Fibroblast of skin of left biceps (primary cell): ENCODE measurements at regions not wholly inside any gene's neighbourhood (a gene's known extent, or its start where the extent isn't known, plus 50 kb on each side); places are given as distances from the start of the nearest gene placed in this dataset.
A peak's percentile ranks its signal among the peaks of the same experiment; 100 is the strongest.

Source experiments
- DNase-seq, 2 experiments: peaks; one replicate each; pipeline ENCODE4 v3.0.0-alpha.2; 2013; ENCODE audit warnings: low read depth in 2 of 2

GRCh38 chr11:23023319-23023718, 163.0 kb upstream of the CCDC179 start:
- DNase-seq = no peak

- no peak for DNase-seq
These were observed 180.8 kb upstream of the CCDC179 start for GRCh38 chr11:23041001-23041503.

- no peak for DNase-seq
These were observed 198.4 kb upstream of the CCDC179 start for GRCh38 chr11:23058656-23059055.

- DNase-seq = no peak
These were observed 203.0 kb upstream of the CCDC179 start for GRCh38 chr11:23063276-23063675.

- peak; percentile 54 to 66 for DNase-seq
These were observed 218.2 kb upstream of the CCDC179 start for GRCh38 chr11:23078289-23078971.

- no peak for DNase-seq
These were observed 219.1 kb upstream of the CCDC179 start for GRCh38 chr11:23079382-23079813.

GRCh38 chr11:23087407-23087806, 227.1 kb upstream of the CCDC179 start:
- no peak for DNase-seq

GRCh38 chr11:23090659-23091058, 230.4 kb upstream of the CCDC179 start:
- DNase-seq = no peak

GRCh38 chr11:23095650-23096189, 235.4 kb upstream of the CCDC179 start:
- DNase-seq = no peak

- no peak for DNase-seq
These were observed 237.6 kb upstream of the CCDC179 start for GRCh38 chr11:23097891-23098290.

- DNase-seq = no peak
These were observed 239.0 kb upstream of the CCDC179 start for GRCh38 chr11:23099256-23099655.

- DNase-seq = peak in 1 of 2 experiments; percentile 58
These were observed 240.5 kb upstream of the CCDC179 start for GRCh38 chr11:23100726-23101125.

- DNase-seq = peak in 1 of 2 experiments; percentile 40
These were observed 243.1 kb upstream of the CCDC179 start for GRCh38 chr11:23103416-23103815.

GRCh38 chr11:23111527-23111926, 251.3 kb upstream of the CCDC179 start:
- DNase-seq = no peak

- no peak for DNase-seq
These were observed 252.1 kb upstream of the CCDC179 start for GRCh38 chr11:23112390-23112789.

- DNase-seq = peak in 1 of 2 experiments; percentile 21
These were observed 253.0 kb upstream of the CCDC179 start for GRCh38 chr11:23112987-23113886.

- no peak for DNase-seq
These were observed 253.6 kb upstream of the CCDC179 start for GRCh38 chr11:23113887-23114216.

- no peak for DNase-seq
These were observed 263.5 kb upstream of the CCDC179 start for GRCh38 chr11:23123753-23124152.

- no peak for DNase-seq
These were observed 264.0 kb upstream of the CCDC179 start for GRCh38 chr11:23124249-23124648.

- DNase-seq = no peak
These were observed 264.7 kb upstream of the CCDC179 start for GRCh38 chr11:23124996-23125395.

GRCh38 chr11:23127706-23128105, 267.4 kb upstream of the CCDC179 start:
- no peak for DNase-seq

- DNase-seq = no peak
These were observed 274.4 kb upstream of the CCDC179 start for GRCh38 chr11:23134627-23135026.

- no peak for DNase-seq
These were observed 278.5 kb upstream of the CCDC179 start for GRCh38 chr11:23138761-23139160.
